ENCODE measurements at regions not wholly inside any gene's neighbourhood (a gene's known extent, or its start where the extent isn't known, plus 50 kb on each side); places are given as distances from the start of the nearest gene placed in this dataset.
"Not testable (repeated sequence)": the region's sequence is repeated elsewhere in the genome, so short reads cannot be mapped to it uniquely, and the experiment has no call there.

DNA sequence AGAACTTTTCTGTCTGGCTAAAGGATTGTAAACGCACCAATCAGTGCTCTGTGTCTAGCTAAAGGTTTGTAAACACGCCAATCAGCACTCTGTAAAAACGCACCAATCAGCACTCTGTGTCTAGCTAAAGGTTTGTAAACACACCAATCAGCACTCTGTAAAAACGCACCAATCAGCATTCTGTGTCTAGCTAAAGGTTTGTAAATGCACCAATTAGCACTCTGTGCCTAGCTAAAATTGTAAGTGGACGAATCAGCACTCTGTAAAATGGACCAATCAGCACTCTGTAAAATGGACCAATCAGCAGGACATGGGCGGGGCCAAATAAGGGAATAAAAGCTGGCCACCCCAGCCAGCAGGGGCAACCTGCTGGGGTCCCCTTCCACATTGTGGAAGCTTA lies 134.1 kb downstream of the PSAT1 start:
- TF ChIP-seq, protein P1, sequence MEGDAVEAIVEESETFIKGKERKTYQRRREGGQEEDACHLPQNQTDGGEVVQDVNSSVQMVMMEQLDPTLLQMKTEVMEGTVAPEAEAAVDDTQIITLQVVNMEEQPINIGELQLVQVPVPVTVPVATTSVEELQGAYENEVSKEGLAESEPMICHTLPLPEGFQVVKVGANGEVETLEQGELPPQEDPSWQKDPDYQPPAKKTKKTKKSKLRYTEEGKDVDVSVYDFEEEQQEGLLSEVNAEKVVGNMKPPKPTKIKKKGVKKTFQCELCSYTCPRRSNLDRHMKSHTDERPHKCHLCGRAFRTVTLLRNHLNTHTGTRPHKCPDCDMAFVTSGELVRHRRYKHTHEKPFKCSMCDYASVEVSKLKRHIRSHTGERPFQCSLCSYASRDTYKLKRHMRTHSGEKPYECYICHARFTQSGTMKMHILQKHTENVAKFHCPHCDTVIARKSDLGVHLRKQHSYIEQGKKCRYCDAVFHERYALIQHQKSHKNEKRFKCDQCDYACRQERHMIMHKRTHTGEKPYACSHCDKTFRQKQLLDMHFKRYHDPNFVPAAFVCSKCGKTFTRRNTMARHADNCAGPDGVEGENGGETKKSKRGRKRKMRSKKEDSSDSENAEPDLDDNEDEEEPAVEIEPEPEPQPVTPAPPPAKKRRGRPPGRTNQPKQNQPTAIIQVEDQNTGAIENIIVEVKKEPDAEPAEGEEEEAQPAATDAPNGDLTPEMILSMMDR (IDR thresholded peaks at IDR 0.05; ENCODE audit: low read depth, low read length) = not testable (repeated sequence)
- TF ChIP-seq EZH2phosphoT487 (IDR thresholded peaks at IDR 0.05; ENCODE audit: low read depth) = not testable (repeated sequence)
